B cell (primary cell): ENCODE measurements at regions not wholly inside any gene's neighbourhood (a gene's known extent, or its start where the extent isn't known, plus 50 kb on each side); places are given as distances from the start of the nearest gene placed in this dataset.

Experiments
- ATAC-seq: fragments of 200-7000 bp; cut with Tn5 transposase; one replicate; pipeline ENCODE4 v1.10.0; 2021; ENCODE audit warnings: low read depth, mild to moderate bottlenecking, moderate number of reproducible peaks, moderate library complexity
- CTCF ChIA-PET: fragments of 350-600 bp; sonication (Branson Sonifier 250); formaldehyde crosslinking; loops from one replicate; lab custom pipeline; 2021; ENCODE audit warnings: antibody characterized with exemption, inconsistent platforms; lab: Charles Lee
- POLR2A ChIA-PET: fragments of 350-600 bp; sonication (Branson Sonifier 250); formaldehyde crosslinking; loops from one replicate; lab custom pipeline; 2021; ENCODE audit warnings: antibody characterized with exemption; lab: Charles Lee
- DNase-seq: peaks from one replicate; pipeline ENCODE4 v3.0.0; 2013
- H2AFZ ChIP-seq: 2 replicates; pipeline ENCODE4 v1.6.1; 2012; ENCODE audit warnings: mild to moderate bottlenecking, low read depth, low read length; ENCODE audit not compliant: insufficient read depth, poor library complexity, severe bottlenecking
- H3K27ac ChIP-seq, 2 donors: 1 replicate in 1 of 2; 2 replicates in 1 of 2; pipeline ENCODE4 v1.5.1; 2012 to 2013; ENCODE audit warnings: low read length in 2 of 2, mild to moderate bottlenecking in 2 of 2, moderate library complexity in 1 of 2
- H3K27me3 ChIP-seq, 4 experiments: fragments of 200-600 bp in 1 of 4; sonication (generic) in 1 of 4; replicated peaks in 1 of 4; 1 replicate in 2 of 4; 2 replicates in 2 of 4; pipeline versions ENCODE4 v1.6.1 to v1.7.0; 2013 to 2016; ENCODE audit warnings: low read length in 3 of 4, mild to moderate bottlenecking in 2 of 4, mixed read lengths in 1 of 4, moderate library complexity in 1 of 4; ENCODE audit not compliant: insufficient read depth in 4 of 4, control insufficient read depth in 3 of 4; ENCODE audit errors: control extremely low read depth in 1 of 4
- H3K36me3 ChIP-seq, 2 experiments: replicated peaks in 1 of 2; 1 replicate in 1 of 2; 2 replicates in 1 of 2; pipeline versions ENCODE4 v1.6.1 to v1.7.1; 2013; ENCODE audit warnings: low read length in 1 of 2; ENCODE audit not compliant: insufficient read depth in 2 of 2, control insufficient read depth in 1 of 2; ENCODE audit errors: control extremely low read depth in 1 of 2, extremely low read depth in 1 of 2
- H3K4me1 ChIP-seq, 2 donors: fragments of 200-600 bp in 1 of 2; sonication (generic) in 1 of 2; 1 replicate in 1 of 2; 2 replicates in 1 of 2; pipeline versions ENCODE4 v1.5.1 to v1.6.1; 2013 to 2017; ENCODE audit warnings: low read length in 2 of 2; ENCODE audit not compliant: control insufficient read depth in 2 of 2, insufficient read depth in 2 of 2
- H3K4me2 ChIP-seq: replicated peaks from 2 replicates; pipeline ENCODE3; 2012; ENCODE audit warnings: mild to moderate bottlenecking, low read depth, low read length; ENCODE audit not compliant: poor library complexity, severe bottlenecking
- H3K4me3 ChIP-seq, 5 experiments: fragments of 200-600 bp in 1 of 5; sonication (generic) in 1 of 5; 1 replicate in 3 of 5; 2 replicates in 2 of 5; pipeline versions ENCODE4 v1.5.1 to v1.7.0; 2011 to 2016; ENCODE audit warnings: low read length in 4 of 5, mild to moderate bottlenecking in 4 of 5, low read depth in 2 of 5, control low read depth in 1 of 5, moderate library complexity in 1 of 5; ENCODE audit not compliant: insufficient read depth in 1 of 5; ENCODE audit errors: control extremely low read depth in 1 of 5, extremely low read depth in 1 of 5
- H3K79me2 ChIP-seq: fragments of 200-600 bp; sonication (generic); one replicate; pipeline ENCODE4 v1.6.0; 2016; ENCODE audit warnings: low read length; ENCODE audit not compliant: control insufficient read depth, insufficient read depth
- H3K9ac ChIP-seq: fragments of 200-600 bp; sonication (generic); 2 replicates; pipeline ENCODE4 v1.6.1; 2017; ENCODE audit warnings: mild to moderate bottlenecking, low read length, moderate library complexity
- H3K9me3 ChIP-seq, 3 donors: one replicate each; pipeline versions ENCODE4 v1.6.1 to v1.7.1; 2013; ENCODE audit warnings: low read length in 2 of 3; ENCODE audit not compliant: control insufficient read depth in 2 of 3, insufficient read depth in 1 of 3; ENCODE audit errors: control extremely low read depth in 1 of 3
- H4K20me1 ChIP-seq: 2 replicates; pipeline ENCODE4 v1.6.0; 2012; ENCODE audit warnings: mild to moderate bottlenecking, low read length; ENCODE audit not compliant: insufficient read depth, control insufficient read depth, poor library complexity, severe bottlenecking
- H3K27ac Mint-ChIP-seq: one replicate; pipeline ENCODE4 v1.8.0; 2021; ENCODE audit warnings: mixed read lengths
- H3K27me3 Mint-ChIP-seq: one replicate; pipeline ENCODE4 v1.8.0; 2021; ENCODE audit warnings: mixed read lengths
- H3K4me1 Mint-ChIP-seq: one replicate; pipeline ENCODE4 v1.8.0; 2021; ENCODE audit warnings: mixed read lengths
- H3K4me3 Mint-ChIP-seq: one replicate; pipeline ENCODE4 v1.8.0; 2021; ENCODE audit warnings: mixed read lengths
- H3K9me3 Mint-ChIP-seq: one replicate; pipeline ENCODE4 v1.8.0; 2022; ENCODE audit warnings: mixed read lengths; ENCODE audit not compliant: insufficient read depth
- CTCF ChIP-seq: fragments of 200-600 bp; IDR thresholded peaks from one replicate; pipeline ENCODE4 v1.8.0; 2022; ENCODE audit warnings: antibody characterized with exemption, mild to moderate bottlenecking
- EZH2 ChIP-seq: IDR thresholded peaks from 2 replicates; pipeline ENCODE4 v1.6.1; 2012; ENCODE audit warnings: borderline replicate concordance, low read depth, mild to moderate bottlenecking, moderate library complexity, low read length; ENCODE audit not compliant: insufficient read depth, poor library complexity, severe bottlenecking
- WGBS: methylation state at CpG from one replicate; pipeline ENCODE4 v1.1.5; 2013; ENCODE audit warnings: missing lambda C conversion rate; ENCODE audit not compliant: insufficient coverage; 5-methylcytosine and 5-hydroxymethylcytosine counted together
- intact Hi-C: fragments of 100-400 bp; cut with micrococcal nuclease; formaldehyde crosslinking; loops from one replicate; pipeline ENCODE4 v1.10.0; 2022

- H3K4me3 ChIP-seq = no peak overlapping the region
These were observed 339.4 kb downstream of the KLF12 start for GRCh38 chr13:73794755-73795154.

DNA sequence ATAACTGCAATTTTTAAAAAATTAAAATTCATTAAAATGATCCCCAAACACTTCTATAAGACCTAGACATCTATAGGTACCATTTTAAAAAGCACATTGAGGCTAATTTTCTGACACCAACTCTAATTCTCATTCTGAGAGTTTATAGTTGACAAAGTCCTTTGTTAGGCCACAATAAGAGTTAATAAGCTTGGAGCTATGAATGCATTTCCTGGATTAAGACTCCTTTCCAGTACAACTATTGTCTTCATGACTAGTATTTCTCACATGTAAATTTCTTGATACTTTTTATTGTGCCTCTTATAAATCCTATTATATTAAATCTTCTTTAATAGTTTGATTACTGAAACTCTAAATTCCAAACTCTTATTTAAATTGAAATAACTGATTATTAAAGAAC lies 340.8 kb downstream of the KLF12 start:
- H3K36me3 ChIP-seq = no peaks in the 10 kb centered on the region
- H2AFZ ChIP-seq = no peak overlapping the region
- CTCF ChIA-PET = interaction anchor here (1.3 kb wide), 1 partner anchor 27 kb away, joined by 3 read pairs; no protein-coding TSS in a partner anchor
- H3K27ac Mint-ChIP-seq = no peak overlapping the region
- POLR2A ChIA-PET = no interaction called here
- intact Hi-C loops = no loop called here
- no peaks in the 10 kb centered on the region for H3K4me1 Mint-ChIP-seq
- H4K20me1 ChIP-seq = no peaks in the 10 kb centered on the region
- H3K27me3 Mint-ChIP-seq = no peaks in the 10 kb centered on the region
- ATAC-seq (no peak), DNase-seq (no peak)
- no peaks in the 10 kb centered on the region for H3K79me2 ChIP-seq
- no peaks in the 10 kb centered on the region for H3K4me1 ChIP-seq
- no peak overlapping the region for H3K9ac ChIP-seq
- H3K27me3 ChIP-seq = no peaks in the 10 kb centered on the region
- no peak overlapping the region for H3K4me3 ChIP-seq
- TF ChIP-seq CTCF (no peak), EZH2 (no peak)
- H3K4me3 Mint-ChIP-seq = no peak overlapping the region
- H3K9me3 Mint-ChIP-seq = no peaks in the 10 kb centered on the region
- H3K9me3 ChIP-seq = no peaks in the 10 kb centered on the region
- no peak overlapping the region for H3K4me2 ChIP-seq
- no peak overlapping the region for H3K27ac ChIP-seq

More at GRCh38 chr13:73794755-73795154, 339.4 kb downstream of the KLF12 start:
- Histone ChIP-seq H3K4me1 (no peaks in the 10 kb centered on the region), H3K27ac (no peak overlapping the region), H4K20me1 (no peaks in the 10 kb centered on the region), H3K36me3 (no peaks in the 10 kb centered on the region), H2AFZ (no peak overlapping the region), H3K4me2 (no peak overlapping the region), H3K9ac (no peak overlapping the region), H3K79me2 (no peaks in the 10 kb centered on the region), H3K27me3 (no peaks in the 10 kb centered on the region), H3K9me3 (no peaks in the 10 kb centered on the region)
- TF ChIP-seq EZH2 (no peak), CTCF (no peak)
- DNase-seq (no peak), ATAC-seq (no peak)
- H3K4me3 Mint-ChIP-seq = no peak overlapping the region
- H3K9me3 Mint-ChIP-seq = no peaks in the 10 kb centered on the region
- H3K27ac Mint-ChIP-seq = no peak overlapping the region
- CTCF ChIA-PET = interaction anchor here (1.9 kb wide), 1 partner anchor 492 kb away, joined by 4 read pairs; no protein-coding TSS in a partner anchor
- no peaks in the 10 kb centered on the region for H3K4me1 Mint-ChIP-seq
- no peaks in the 10 kb centered on the region for H3K27me3 Mint-ChIP-seq
- intact Hi-C loops = no loop called here
- no CpG with 5 or more reads among the region's 3 CpGs for WGBS
- POLR2A ChIA-PET = no interaction called here
